HG03469 (cell line): ENCODE measurements at regions not wholly inside any gene's neighbourhood (a gene's known extent, or its start where the extent isn't known, plus 50 kb on each side); places are given as distances from the start of the nearest gene placed in this dataset.

Experiments used
- ATAC-seq: cut with Tn5 transposase; IDR thresholded peaks from one replicate; pipeline ENCODE4 v1.9.1; 2021; ENCODE audit warnings: mild to moderate bottlenecking, moderate library complexity, moderate number of reproducible peaks; ENCODE audit not compliant: unreplicated experiment

DNA sequence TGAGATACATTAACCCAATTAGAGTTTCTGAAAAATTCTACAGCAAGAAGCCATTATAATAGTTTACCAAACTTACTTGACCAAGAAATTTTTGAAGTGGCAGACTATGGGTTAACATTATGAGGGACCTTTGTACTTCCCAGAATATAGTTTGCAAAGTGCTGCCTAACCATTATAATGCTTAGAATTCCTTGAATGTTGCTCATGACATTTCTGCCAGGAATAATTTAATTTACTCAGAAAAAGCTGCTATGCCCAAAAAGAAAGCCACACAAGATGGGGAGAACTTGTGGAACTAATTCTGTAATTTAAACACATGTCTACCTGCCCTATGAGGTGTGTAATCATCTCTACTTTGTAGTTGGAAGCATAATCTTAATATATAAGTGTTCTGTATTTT is 58.1 kb upstream of the MYCBP2 start:
- no peak for ATAC-seq

DNA sequence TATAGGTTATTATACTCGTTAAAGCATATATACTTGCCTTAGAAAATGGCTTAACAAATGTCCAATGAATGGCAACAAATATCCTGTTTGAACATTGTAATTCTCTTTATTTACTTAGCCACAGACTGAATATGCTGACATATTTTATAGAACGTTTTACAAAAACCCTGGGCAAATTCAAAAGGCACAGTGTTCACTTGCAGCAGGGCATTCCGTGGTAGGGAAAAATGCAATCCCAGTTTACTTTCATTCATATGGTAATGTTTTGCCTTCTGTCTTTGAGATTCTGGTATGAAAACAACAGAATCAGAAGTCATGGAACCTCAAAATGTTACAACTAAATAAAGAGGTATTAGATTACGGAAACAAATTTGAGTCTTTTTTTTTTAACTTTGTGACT is 56.2 kb upstream of the MYCBP2 start:
- ATAC-seq = no peak

DNA sequence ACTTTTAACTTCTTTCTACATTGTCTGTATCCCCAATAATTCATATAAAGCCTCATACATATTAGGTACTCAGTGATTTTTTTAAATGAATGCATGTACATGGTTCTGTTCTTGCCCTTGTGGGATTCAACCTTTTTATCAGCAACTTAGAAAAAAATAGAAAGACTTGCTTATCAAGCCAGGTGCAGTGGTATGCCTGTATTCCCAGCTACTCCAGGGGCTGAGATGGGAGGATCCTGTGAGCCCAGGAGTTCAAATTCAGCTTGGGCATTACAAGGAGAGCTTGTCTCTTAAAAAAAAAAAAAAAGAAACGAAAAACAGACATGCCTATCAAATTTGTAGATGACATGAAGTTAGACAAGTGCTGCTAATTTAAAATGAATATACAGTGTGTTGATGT is 54.2 kb upstream of the MYCBP2 start:
- ATAC-seq = no peak

DNA sequence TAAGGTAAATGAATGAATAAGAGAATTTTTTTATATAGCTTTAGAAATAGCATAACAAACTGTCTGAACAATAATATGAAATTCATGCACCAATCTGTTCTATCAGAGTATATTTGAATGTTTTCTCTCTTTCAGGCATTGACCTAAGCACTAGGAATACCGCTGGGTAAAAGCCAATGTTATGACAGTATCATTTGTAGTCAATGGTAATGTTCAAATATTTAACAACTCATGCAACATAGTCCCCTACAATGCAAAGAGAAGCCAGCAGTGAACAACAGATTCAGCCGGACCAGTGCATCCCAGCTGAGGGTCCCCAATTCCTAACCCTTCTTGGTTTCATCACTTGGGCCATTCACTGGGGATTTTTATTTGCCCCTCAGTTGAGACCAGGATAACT is 52.6 kb upstream of the MYCBP2 start:
- ATAC-seq = no peak

DNA sequence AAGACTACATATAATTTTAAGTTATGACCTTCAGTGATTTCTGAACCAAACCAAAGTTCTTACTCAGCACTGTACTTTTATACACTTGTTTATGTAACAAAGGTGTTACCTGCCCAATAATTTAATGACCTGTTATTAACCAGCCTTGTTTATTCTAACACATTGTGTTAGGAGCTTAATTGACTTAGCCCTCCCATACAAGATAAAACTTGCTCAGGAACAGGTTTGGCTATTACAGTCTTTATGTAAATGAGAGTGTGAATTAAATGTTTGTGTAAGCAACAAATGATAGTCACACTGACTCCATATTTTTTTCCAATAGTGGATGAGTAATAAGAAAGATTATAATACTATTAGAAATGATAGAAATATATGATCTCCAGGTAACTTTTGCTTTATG is 51.8 kb upstream of the MYCBP2 start:
- no peak for ATAC-seq

DNA sequence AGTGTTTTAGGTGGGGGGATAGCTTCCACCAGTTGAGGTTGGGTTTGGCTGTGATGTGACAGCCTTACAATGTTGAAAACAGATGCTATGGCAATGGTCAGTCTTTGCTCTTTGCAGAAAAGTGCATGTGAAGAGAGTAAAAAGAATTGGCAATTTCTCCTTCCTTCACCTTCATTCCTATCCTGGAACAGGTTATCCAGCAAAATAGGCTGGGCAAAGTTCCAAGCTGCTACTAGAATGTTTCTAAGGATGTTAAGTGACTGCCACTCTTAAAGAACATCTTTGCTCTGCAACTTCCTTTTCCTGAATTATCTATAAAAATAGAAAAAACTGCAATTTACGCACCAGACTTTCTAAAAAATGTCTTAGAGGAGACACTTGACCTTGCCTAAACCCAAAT is 50.1 kb upstream of the MYCBP2 start:
- no peak for ATAC-seq
